ENCODE measurements at regions not wholly inside any gene's neighbourhood (a gene's known extent, or its start where the extent isn't known, plus 50 kb on each side); places are given as distances from the start of the nearest gene placed in this dataset.

- Mint-ChIP-seq H3K9me3 (peaks cover 5% of the 10 kb centered on the region), H3K4me3 (no peak overlapping the region), H3K27ac (no peak overlapping the region), H3K36me3 (no peaks in the 10 kb centered on the region), H3K27me3 (no peaks in the 10 kb centered on the region), H3K4me1 (no peaks in the 10 kb centered on the region)
These were observed 1616.2 kb downstream of the SLITRK5 start for GRCh38 chr13:89287381-89287780.

DNA sequence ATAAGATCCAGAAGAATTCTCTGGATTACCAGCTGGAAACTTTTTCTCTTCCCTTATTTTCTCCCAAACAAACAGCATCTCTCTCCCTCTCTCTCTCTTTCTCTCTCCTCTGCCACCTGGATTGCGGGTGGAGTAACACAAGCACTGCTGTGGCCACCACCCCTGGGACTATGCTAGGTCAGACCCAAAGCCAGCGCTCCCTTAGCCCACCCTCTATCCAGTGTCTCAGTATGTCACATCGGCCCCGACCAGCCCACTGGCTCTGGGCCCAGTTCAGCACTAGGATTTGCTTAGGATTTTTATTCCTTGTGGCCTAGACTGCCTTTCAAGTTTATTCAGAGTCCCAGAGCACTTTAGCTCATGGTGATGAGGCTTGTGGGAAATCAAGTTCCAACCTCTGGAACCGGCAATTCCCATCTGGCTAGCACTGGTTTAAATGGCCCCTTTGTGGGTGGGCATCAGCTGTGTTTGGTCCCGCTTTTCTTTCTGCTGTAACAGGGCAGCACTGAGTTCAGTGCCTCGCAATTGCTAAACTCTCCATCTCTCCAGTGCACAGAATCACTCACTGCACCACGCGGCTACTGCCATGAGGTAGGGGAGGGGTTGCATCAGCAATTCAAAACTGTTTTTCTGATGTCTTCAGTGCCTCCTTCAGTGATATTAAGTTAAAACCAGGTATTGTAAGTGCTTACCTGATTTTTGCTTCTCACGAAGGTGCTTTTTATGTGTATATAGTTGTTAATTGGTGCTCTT lies 1623.1 kb downstream of the SLITRK5 start:
- H3K9me3 Mint-ChIP-seq = peaks cover 13% of the 10 kb centered on the region
- H3K4me1 Mint-ChIP-seq = no peaks in the 10 kb centered on the region
- no peak overlapping the region for H3K4me3 Mint-ChIP-seq
- H3K27ac Mint-ChIP-seq = no peak overlapping the region
- H3K36me3 Mint-ChIP-seq = no peaks in the 10 kb centered on the region
- no peaks in the 10 kb centered on the region for H3K27me3 Mint-ChIP-seq

DNA sequence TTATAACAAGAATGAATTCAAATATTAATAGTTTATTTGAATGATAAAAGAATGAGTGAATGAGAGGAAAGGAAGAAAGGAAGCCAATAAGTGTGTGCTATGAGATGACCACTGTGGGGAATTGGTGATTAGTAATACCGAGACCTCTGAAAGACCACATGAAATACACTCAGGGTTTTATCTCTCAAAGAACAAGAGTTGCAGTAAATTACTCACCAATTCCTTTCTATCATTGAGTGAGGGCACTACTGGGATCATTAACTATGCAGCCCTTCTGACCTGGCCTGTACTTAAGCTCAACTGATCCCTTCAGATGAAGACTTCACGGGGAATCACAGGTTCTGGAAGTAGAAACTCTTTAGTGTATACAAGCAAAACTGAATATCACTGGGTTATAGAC lies 1636.1 kb downstream of the SLITRK5 start:
- Mint-ChIP-seq H3K4me1 (no peaks in the 10 kb centered on the region), H3K36me3 (no peaks in the 10 kb centered on the region), H3K27ac (no peak overlapping the region), H3K9me3 (peaks cover 20% of the 10 kb centered on the region), H3K27me3 (no peaks in the 10 kb centered on the region), H3K4me3 (no peak overlapping the region)

GRCh38 chr13:89310943-89311672 lies 1639.9 kb downstream of the SLITRK5 start:
- no peak overlapping the region for H3K4me3 Mint-ChIP-seq
- H3K27me3 Mint-ChIP-seq = no peaks in the 10 kb centered on the region
- no peaks in the 10 kb centered on the region for H3K9me3 Mint-ChIP-seq
- H3K27ac Mint-ChIP-seq = no peak overlapping the region
- no peaks in the 10 kb centered on the region for H3K36me3 Mint-ChIP-seq
- H3K4me1 Mint-ChIP-seq = no peaks in the 10 kb centered on the region

GRCh38 chr13:89315287-89315686 lies 1644.1 kb downstream of the SLITRK5 start:
- H3K27me3 Mint-ChIP-seq = no peaks in the 10 kb centered on the region
- H3K27ac Mint-ChIP-seq = no peak overlapping the region
- no peak overlapping the region for H3K4me3 Mint-ChIP-seq
- H3K4me1 Mint-ChIP-seq = no peaks in the 10 kb centered on the region
- no peaks in the 10 kb centered on the region for H3K36me3 Mint-ChIP-seq
- peaks cover 4% of the 10 kb centered on the region for H3K9me3 Mint-ChIP-seq

- H3K27me3 Mint-ChIP-seq = no peaks in the 10 kb centered on the region
- no peak overlapping the region for H3K4me3 Mint-ChIP-seq
- no peak overlapping the region for H3K27ac Mint-ChIP-seq
- peaks cover 2% of the 10 kb centered on the region for H3K9me3 Mint-ChIP-seq
- no peaks in the 10 kb centered on the region for H3K36me3 Mint-ChIP-seq
- no peaks in the 10 kb centered on the region for H3K4me1 Mint-ChIP-seq
These were observed 1651.3 kb downstream of the SLITRK5 start for GRCh38 chr13:89322466-89322865.

- no peak overlapping the region for H3K4me3 Mint-ChIP-seq
These were observed 1653.4 kb downstream of the SLITRK5 start for GRCh38 chr13:89324582-89324981.

GRCh38 chr13:89343165-89343564 lies 1672.0 kb downstream of the SLITRK5 start:
- Mint-ChIP-seq H3K4me1 (no peaks in the 10 kb centered on the region), H3K9me3 (no peaks in the 10 kb centered on the region), H3K4me3 (no peak overlapping the region), H3K27me3 (no peaks in the 10 kb centered on the region), H3K27ac (no peak overlapping the region), H3K36me3 (no peaks in the 10 kb centered on the region)

More at GRCh38 chr13:89324582-89324981, 1653.4 kb downstream of the SLITRK5 start:
- H3K36me3 Mint-ChIP-seq = no peaks in the 10 kb centered on the region
- H3K27me3 Mint-ChIP-seq = no peaks in the 10 kb centered on the region
- peaks cover 7% of the 10 kb centered on the region for H3K9me3 Mint-ChIP-seq
- no peaks in the 10 kb centered on the region for H3K4me1 Mint-ChIP-seq
- no peak overlapping the region for H3K27ac Mint-ChIP-seq

DNA sequence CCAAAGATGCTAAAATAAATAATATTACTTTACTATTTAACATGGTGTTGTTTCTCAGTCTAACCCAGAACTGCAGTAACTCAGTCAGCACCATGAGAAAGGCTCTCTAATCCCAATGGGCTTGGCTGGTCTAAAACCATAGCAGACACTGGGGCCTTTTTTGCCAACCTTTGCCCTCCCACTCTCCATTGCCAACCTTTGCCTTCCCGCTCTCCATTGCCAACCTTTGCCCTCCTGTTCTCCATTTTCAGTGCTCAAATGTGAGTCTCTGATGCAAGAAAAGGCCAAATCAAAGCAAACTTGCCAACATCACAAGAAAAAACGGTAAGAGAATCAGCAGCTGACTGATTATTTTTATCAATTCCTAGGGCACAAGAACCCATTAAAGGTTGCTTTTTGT lies 1681.2 kb downstream of the SLITRK5 start:
- H3K27ac Mint-ChIP-seq = no peak overlapping the region

GRCh38 chr13:89361909-89362308 lies 1690.7 kb downstream of the SLITRK5 start:
- Mint-ChIP-seq H3K27ac (no peak overlapping the region), H3K9me3 (peaks cover 17% of the 10 kb centered on the region), H3K4me3 (no peak overlapping the region), H3K4me1 (no peaks in the 10 kb centered on the region), H3K36me3 (no peaks in the 10 kb centered on the region), H3K27me3 (no peaks in the 10 kb centered on the region)

More for the DNA sequence above, 1681.2 kb downstream of the SLITRK5 start:
- Mint-ChIP-seq H3K9me3 (peaks cover 4% of the 10 kb centered on the region), H3K4me1 (no peaks in the 10 kb centered on the region), H3K4me3 (no peak overlapping the region), H3K27me3 (no peaks in the 10 kb centered on the region), H3K36me3 (no peaks in the 10 kb centered on the region)

DNA sequence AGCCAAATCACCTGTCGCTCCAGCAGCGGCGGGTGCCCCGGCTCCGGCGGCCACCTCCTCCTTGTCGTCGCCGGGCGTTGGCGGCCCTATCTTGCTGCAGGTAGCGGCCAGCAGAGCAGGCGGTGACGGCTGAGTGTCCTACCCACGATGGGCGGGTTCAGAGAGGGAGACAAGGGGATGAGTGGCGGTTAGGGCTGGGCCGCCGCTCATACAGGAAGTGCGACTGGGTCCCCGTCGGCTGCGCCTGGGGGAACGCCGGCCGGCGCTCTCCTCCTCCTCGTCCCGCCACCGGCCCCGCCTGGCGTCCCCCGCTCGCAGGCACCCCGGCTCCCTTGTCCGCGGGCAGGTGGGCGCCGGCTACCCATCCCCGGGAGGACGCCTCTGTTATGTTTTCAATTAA lies 1692.0 kb downstream of the SLITRK5 start:
- H3K4me1 Mint-ChIP-seq = no peaks in the 10 kb centered on the region
- peaks cover 17% of the 10 kb centered on the region for H3K9me3 Mint-ChIP-seq
- H3K36me3 Mint-ChIP-seq = no peaks in the 10 kb centered on the region
- H3K4me3 Mint-ChIP-seq = no peak overlapping the region
- H3K27me3 Mint-ChIP-seq = no peaks in the 10 kb centered on the region
- no peak overlapping the region for H3K27ac Mint-ChIP-seq

DNA sequence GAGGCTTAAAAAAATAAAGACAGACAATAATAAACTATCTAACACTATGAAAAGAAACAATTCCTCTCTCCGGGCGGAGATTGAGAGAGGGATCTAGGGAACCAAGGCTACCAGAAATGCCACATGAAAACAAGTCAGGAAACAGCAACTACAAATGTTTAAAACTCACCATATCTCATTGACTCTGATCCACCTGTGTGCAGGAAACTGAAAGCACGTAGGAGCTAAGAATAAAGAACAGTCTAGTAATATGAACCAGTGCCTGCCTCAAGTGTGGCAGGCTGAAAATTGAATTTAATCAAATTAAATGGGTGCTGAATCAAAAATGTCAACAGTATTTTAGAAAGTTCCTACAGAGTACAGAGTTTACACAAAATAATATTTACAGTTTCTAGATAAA lies 1701.0 kb downstream of the SLITRK5 start:
- H3K27me3 Mint-ChIP-seq = no peaks in the 10 kb centered on the region

DNA sequence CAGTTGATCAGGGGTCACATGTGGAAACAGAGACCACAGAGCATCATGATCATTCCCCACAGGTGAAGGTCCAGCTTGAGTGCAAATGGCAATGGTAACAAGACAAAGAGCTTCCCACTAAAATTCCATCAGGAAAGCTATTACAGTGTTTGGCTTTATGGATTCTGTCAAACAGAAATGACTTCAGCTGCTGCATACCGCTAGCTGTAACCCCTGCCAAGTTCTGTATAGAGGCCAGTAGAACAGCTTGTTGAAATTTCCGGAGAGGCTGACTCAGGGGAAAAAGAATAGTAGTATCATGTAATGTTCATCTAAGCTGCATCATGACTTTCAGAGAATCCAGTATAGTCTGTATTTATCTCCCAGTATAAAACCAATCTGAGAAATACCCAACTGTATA lies 1704.7 kb downstream of the SLITRK5 start:
- Mint-ChIP-seq H3K27ac (no peak overlapping the region), H3K4me3 (no peak overlapping the region)

More for the DNA sequence above, 1701.0 kb downstream of the SLITRK5 start:
- H3K27ac Mint-ChIP-seq = no peak overlapping the region
- H3K4me1 Mint-ChIP-seq = no peaks in the 10 kb centered on the region
- H3K36me3 Mint-ChIP-seq = no peaks in the 10 kb centered on the region
- H3K4me3 Mint-ChIP-seq = no peak overlapping the region
- no peaks in the 10 kb centered on the region for H3K9me3 Mint-ChIP-seq

DNA sequence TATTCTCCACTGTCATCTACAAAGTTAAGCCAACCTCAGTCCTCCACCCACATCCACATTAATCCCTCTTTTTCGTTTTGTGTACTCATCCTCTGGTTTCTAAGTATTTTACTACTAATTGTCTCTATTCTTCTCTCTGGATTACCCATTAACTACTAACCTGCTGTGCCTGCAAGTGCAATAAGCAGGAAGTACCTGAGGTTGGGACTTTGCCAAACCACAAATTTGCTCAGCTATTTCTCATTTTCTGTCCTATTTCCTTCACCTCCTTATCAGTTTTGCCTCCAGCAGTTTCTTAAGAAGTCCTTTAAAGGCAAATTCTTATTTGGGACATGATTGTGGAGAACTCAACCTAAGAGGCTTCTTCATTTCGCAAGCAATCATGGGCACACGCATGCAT lies 1708.9 kb downstream of the SLITRK5 start:
- H3K9me3 Mint-ChIP-seq = peaks cover 5% of the 10 kb centered on the region
- H3K4me1 Mint-ChIP-seq = no peaks in the 10 kb centered on the region
- no peaks in the 10 kb centered on the region for H3K27me3 Mint-ChIP-seq
- no peak overlapping the region for H3K27ac Mint-ChIP-seq
- no peaks in the 10 kb centered on the region for H3K36me3 Mint-ChIP-seq
- H3K4me3 Mint-ChIP-seq = no peak overlapping the region

More for the DNA sequence above, 1704.7 kb downstream of the SLITRK5 start:
- no peaks in the 10 kb centered on the region for H3K9me3 Mint-ChIP-seq
- no peaks in the 10 kb centered on the region for H3K27me3 Mint-ChIP-seq
- no peaks in the 10 kb centered on the region for H3K36me3 Mint-ChIP-seq
- H3K4me1 Mint-ChIP-seq = no peaks in the 10 kb centered on the region

GRCh38 chr13:89382981-89383380 lies 1711.8 kb downstream of the SLITRK5 start:
- Mint-ChIP-seq H3K27ac (no peak overlapping the region), H3K4me1 (no peaks in the 10 kb centered on the region), H3K36me3 (no peaks in the 10 kb centered on the region), H3K9me3 (peaks cover 5% of the 10 kb centered on the region), H3K4me3 (no peak overlapping the region), H3K27me3 (no peaks in the 10 kb centered on the region)

DNA sequence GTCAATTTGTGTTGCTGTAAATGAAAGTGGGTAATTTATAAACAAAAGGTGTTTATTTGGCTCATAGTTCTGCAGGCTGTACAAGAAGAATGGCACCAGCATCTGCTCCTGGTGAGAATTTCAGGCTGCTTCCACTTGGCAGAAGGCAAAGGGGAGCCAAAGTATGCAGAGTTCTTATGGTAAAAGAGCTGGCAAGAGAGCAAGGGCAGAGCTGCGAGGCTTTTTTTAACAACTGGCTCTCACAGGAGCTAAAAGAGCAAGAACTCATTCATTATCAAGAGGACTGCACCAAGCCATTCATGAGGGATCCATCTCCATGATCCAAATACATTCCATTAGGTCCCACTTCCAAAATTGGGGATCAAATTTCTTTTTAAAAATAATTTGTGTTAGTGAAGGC lies 1712.7 kb downstream of the SLITRK5 start:
- no peaks in the 10 kb centered on the region for H3K36me3 Mint-ChIP-seq
- no peak overlapping the region for H3K4me3 Mint-ChIP-seq
- peaks cover 5% of the 10 kb centered on the region for H3K9me3 Mint-ChIP-seq
- H3K4me1 Mint-ChIP-seq = no peaks in the 10 kb centered on the region
- H3K27me3 Mint-ChIP-seq = no peaks in the 10 kb centered on the region
- no peak overlapping the region for H3K27ac Mint-ChIP-seq

Data from activated naive CD4-positive, alpha-beta T cell treated with anti-CD3 and anti-CD28 coated beads, Interleukin-2, amount 50 U/mL, for 24 hours (primary cell).